GM06990 (cell line): ENCODE measurements at regions not wholly inside any gene's neighbourhood (a gene's known extent, or its start where the extent isn't known, plus 50 kb on each side); places are given as distances from the start of the nearest gene placed in this dataset.
"Not testable (repeated sequence)": the region's sequence is repeated elsewhere in the genome, so short reads cannot be mapped to it uniquely, and the experiment has no call there.

Experiments used
- DNase-seq: peaks from one replicate; pipeline ENCODE4 v3.0.0-alpha.2; 2011; ENCODE audit not compliant: insufficient read length; ENCODE audit errors: extremely low read depth
- H3K27me3 ChIP-seq: replicated peaks from 2 replicates; pipeline ENCODE4 v1.6.0; 2011; ENCODE audit warnings: low read length; ENCODE audit not compliant: control insufficient read depth, insufficient read depth
- H3K36me3 ChIP-seq: 2 replicates; pipeline ENCODE4 v1.5.1; 2011; ENCODE audit warnings: low read length; ENCODE audit not compliant: control insufficient read depth, insufficient read depth
- H3K4me3 ChIP-seq: replicated peaks from 2 replicates; pipeline ENCODE4 v1.5.1; 2011; ENCODE audit warnings: low read depth, mild to moderate bottlenecking, control low read depth, low read length
- TF ChIP-seq, protein P1 (sequence below): IDR thresholded peaks from 2 replicates; pipeline ENCODE4 v1.5.1; 2011; ENCODE audit warnings: low read length, control low read depth, mild to moderate bottlenecking, inconsistent platforms; ENCODE audit not compliant: insufficient read depth, poor library complexity, severe bottlenecking

DNA sequence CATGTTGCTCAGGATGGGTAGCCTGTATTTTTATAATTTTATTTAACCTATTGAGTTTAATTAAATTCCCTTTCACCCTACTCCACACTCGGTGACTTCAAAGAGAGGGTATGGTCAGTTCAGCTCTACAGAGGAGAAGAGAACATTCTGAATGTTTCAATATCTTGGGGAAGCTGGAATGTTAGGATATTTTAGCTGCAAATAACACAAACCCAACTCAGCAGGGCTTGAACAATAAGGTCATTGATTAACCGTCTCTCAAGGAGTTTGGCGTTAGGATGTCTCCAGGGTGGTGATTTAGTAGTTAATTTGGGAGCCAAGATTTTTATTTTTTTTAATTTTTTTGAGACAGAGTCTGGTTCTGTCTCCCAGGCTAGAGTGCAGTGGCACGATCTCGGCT is 143.6 kb upstream of the SALL4 start:
- TF ChIP-seq, protein P1, sequence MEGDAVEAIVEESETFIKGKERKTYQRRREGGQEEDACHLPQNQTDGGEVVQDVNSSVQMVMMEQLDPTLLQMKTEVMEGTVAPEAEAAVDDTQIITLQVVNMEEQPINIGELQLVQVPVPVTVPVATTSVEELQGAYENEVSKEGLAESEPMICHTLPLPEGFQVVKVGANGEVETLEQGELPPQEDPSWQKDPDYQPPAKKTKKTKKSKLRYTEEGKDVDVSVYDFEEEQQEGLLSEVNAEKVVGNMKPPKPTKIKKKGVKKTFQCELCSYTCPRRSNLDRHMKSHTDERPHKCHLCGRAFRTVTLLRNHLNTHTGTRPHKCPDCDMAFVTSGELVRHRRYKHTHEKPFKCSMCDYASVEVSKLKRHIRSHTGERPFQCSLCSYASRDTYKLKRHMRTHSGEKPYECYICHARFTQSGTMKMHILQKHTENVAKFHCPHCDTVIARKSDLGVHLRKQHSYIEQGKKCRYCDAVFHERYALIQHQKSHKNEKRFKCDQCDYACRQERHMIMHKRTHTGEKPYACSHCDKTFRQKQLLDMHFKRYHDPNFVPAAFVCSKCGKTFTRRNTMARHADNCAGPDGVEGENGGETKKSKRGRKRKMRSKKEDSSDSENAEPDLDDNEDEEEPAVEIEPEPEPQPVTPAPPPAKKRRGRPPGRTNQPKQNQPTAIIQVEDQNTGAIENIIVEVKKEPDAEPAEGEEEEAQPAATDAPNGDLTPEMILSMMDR = no peak
- Histone ChIP-seq H3K36me3 (no peaks in the 10 kb centered on the region), H3K27me3 (no peaks in the 10 kb centered on the region), H3K4me3 (no peak overlapping the region)
- no peak for DNase-seq

DNA sequence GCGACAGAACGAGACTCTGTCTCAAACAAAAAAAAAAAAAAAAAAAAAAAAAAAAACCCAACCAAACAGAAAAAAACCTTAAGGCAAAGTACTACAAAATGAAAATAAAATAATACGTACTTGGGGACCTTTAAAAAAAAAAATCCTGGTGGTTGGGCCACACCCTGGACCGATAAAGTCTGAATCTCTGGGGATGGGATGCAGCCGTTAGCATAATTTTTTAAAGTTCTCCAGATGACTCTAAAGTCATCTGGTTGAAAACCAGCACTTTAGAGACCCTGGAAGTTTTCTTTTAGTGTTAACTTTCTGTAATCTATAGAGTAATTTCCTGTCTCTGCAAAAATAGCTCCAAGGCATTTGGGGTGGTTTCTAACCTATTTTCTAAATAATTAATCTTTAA is 142.9 kb upstream of the SALL4 start:
- no peaks in the 10 kb centered on the region for H3K36me3 ChIP-seq
- TF ChIP-seq, protein P1 = no peak
- DNase-seq = no peak
- no peaks in the 10 kb centered on the region for H3K27me3 ChIP-seq
- H3K4me3 ChIP-seq = no peak overlapping the region

DNA sequence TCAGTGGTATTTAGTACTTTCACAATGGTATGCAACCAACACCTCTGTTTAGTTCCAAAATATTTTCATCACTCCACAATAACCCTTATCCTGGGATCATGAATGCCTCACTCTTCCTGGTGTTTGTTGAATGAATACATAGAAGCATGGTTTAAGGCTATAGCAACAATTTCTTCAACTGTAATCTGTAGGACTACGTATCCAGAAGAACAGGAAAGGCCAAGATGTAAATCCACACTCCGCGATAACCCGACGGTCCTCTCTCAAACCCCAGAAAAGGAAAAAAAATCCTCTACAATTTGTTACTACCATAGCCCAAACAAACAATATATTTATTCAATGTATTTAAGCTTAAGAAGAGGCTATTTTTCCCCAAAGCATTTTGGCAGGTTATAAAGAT is 141.4 kb upstream of the SALL4 start:
- H3K4me3 ChIP-seq = no peak overlapping the region
- no peaks in the 10 kb centered on the region for H3K36me3 ChIP-seq
- no peak for DNase-seq
- TF ChIP-seq, protein P1 = no peak
- no peaks in the 10 kb centered on the region for H3K27me3 ChIP-seq

DNA sequence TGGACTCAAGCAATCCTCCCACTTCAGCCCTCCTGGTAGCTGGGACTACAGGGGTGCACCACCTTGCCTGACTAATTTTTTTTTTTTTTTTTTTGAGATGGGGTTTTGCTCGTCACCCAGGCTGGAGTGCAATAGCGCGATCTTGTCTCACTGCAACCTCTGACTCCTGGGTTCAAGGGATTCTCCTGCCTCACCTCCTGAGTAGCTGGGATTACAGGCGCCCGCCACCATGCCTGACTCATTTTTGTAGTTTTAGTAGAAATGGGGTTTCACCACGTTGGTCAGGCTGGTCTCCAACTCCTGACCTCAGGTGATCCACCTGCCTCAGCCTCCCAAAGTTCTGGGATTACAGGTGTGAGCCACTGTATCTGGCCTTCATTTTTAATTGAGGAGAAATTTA is 141.0 kb upstream of the SALL4 start:
- DNase-seq, H3K36me3 ChIP-seq, H3K4me3 ChIP-seq, H3K27me3 ChIP-seq: not testable (repeated sequence)

DNA sequence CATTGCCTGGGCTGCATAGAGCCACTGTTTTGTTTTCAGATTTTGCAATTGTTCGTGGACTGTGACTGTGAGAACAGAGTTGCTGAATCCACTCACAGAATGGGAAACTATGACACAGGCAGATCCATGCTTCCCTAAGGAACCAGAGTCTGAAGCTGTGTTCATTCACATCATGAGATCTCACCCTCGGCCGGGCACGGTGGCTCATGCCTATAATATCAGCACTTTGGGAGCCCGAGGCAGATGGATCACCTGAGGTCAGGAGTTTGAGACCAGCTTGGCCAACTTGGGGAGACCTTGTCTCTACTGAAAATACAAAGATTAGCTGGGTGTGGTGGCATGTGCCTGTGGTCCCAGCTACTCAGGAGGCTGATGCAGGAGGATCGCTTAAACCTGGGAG is 139.2 kb upstream of the SALL4 start:
- TF ChIP-seq, protein P1 = no peak
- no peak overlapping the region for H3K4me3 ChIP-seq
- no peak for DNase-seq
- H3K27me3 ChIP-seq = no peaks in the 10 kb centered on the region
- H3K36me3 ChIP-seq = no peaks in the 10 kb centered on the region

DNA sequence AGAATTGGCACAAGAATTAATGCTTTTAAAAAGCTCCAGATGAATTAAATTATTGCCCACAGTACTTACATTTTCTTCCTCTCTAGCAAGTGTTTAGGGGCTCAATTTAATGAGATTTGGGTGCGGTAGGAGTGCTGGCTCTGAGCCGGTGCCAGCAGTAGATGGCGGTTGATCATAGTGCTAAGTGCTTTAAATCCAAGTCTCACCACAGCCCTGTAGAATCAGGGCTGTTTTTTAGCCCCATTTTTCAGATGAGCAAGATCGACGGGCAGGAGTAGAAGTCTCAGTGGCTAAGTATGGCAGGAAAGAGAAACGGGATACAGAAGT is 136.9 kb upstream of the SALL4 start:
- DNase-seq = no peak
- Histone ChIP-seq H3K27me3 (no peaks in the 10 kb centered on the region), H3K4me3 (no peak overlapping the region), H3K36me3 (no peaks in the 10 kb centered on the region)
- TF ChIP-seq, protein P1 = no peak
